ENCODE measurements at regions not wholly inside any gene's neighbourhood (a gene's known extent, or its start where the extent isn't known, plus 50 kb on each side); places are given as distances from the start of the nearest gene placed in this dataset.

DNA sequence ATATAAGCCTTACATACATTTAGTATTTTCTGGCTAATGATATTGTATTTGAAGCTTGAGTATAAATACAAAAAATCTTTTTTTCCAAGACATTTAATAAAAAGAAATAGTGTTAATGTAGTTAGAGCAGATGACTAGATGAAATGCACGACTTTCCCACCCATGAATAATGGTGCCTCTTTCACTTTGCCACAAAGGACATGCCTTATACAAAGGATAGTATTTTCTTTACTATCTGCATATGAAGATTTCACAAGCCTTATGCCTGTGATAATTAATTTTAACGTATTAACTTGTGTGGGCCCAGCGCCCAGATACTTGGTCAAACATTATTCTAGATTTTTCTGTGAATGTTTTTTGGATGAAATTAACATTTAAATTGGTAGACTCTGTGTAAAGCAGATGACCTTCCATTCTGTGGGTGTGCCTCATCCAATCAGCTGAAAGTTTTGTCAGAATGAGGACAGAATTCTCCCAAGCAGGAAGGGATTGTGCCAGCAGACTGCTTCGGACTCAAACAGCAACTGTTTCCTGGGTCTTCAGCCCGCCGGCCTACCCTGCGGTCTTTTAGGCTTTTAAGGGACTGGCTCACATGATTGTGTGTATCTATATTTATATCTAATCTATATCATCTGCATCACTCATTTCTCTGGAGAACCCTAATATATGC lies 115.4 kb downstream of the USP22 start:
- Histone ChIP-seq H3K27me3 (replicated peaks in 1 of 2; ENCODE audit: control insufficient read depth in 2 of 2, insufficient read depth in 2 of 2, low read length in 1 of 2) (peaks cover 0 to 4% of the 10 kb centered on the region in 2 experiments; a peak in 1 of 4 replicates), H3K4me2 (ENCODE audit: control insufficient read depth, insufficient read depth) (no peak overlapping the region), H3K4me1 (ENCODE audit: control insufficient read depth, insufficient read depth, low read length) (no peaks in the 10 kb centered on the region), H3K4me3 (no peak overlapping the region), H3K36me3 (ENCODE audit: control insufficient read depth in 2 of 2, insufficient read depth in 2 of 2, low read length in 1 of 2) (no peaks in the 10 kb centered on the region), H3K79me2 (ENCODE audit: control insufficient read depth, insufficient read depth, low read length) (no peaks in the 10 kb centered on the region), H3K9me3 (replicated peaks; ENCODE audit: control insufficient read depth, insufficient read depth, low read length) (no peaks in the 10 kb centered on the region), H3K9ac (ENCODE audit: control insufficient read depth, insufficient read depth, low read length) (no peak overlapping the region), H2AFZ (ENCODE audit: control insufficient read depth, low read depth, low read length) (no peak overlapping the region), H3K27ac (ENCODE audit: control insufficient read depth, insufficient read depth) (no peak overlapping the region), H4K20me1 (ENCODE audit: control insufficient read depth, insufficient read depth) (no peaks in the 10 kb centered on the region)
- no peak for FAIRE-seq
- ChIA-PET RAD21 (ENCODE audit: unreplicated experiment) (no interaction called here), POLR2A (no interaction called here), SMC1A (ENCODE audit: uncharacterized antibody, unreplicated experiment) (interaction anchor here (1.0 kb wide), 1 partner anchor 16 kb away, joined by 3 read pairs; no protein-coding TSS in a partner anchor), CTCF (interaction anchor here (0.5 kb wide), 1 partner anchor 12 kb away, joined by 3 read pairs; no protein-coding TSS in a partner anchor)
- in situ Hi-C loops (cut with MboI) (no loop called here), intact Hi-C loops (cut with micrococcal nuclease; ENCODE audit: unreplicated experiment) (no loop called here)
- 53% methylated on average over 7 of the region's 7 CpGs for WGBS (ENCODE audit: insufficient coverage, insufficient replicate concordance, low lambda C conversion rate, missing lambda C conversion rate)
- no peak for ATAC-seq
- no peak for DNase-seq (ENCODE audit: low read depth, low spot score)
- TF ChIP-seq REST (IDR thresholded peaks at IDR 0.05; ENCODE audit: low read depth, low read length), result no peak
- no peak for TF ChIP-seq RCOR1 (conservative IDR thresholded peaks at IDR 0.05; ENCODE audit: low read depth, low read length)
- no peak for TF ChIP-seq MYC (IDR thresholded peaks at IDR 0.05; ENCODE audit: insufficient read depth, insufficient read length, insufficient replicate concordance, low read length, severe bottlenecking)
- TF ChIP-seq JUND (IDR thresholded peaks at IDR 0.05; ENCODE audit: low read depth, low read length), result no peak
- no peak for TF ChIP-seq NFIC (IDR thresholded peaks at IDR 0.05; ENCODE audit: low read depth, low read length)
- no peak for TF ChIP-seq KDM1A (IDR thresholded peaks at IDR 0.05; ENCODE audit: borderline replicate concordance)
- no peak for TF ChIP-seq CEBPB (IDR thresholded peaks at IDR 0.05; ENCODE audit: borderline replicate concordance in 1 of 2, low read depth in 2 of 2, low read length in 2 of 2)
- no peak for TF ChIP-seq IRF4 (IDR thresholded peaks at IDR 0.05; ENCODE audit: low read depth, low read length)
- TF ChIP-seq FOXM1 (IDR thresholded peaks at IDR 0.05; ENCODE audit: low read depth, low read length), result no peak
- TF ChIP-seq MXI1 (IDR thresholded peaks at IDR 0.05; ENCODE audit: low read depth, low read length), result no peak
- no peak for TF ChIP-seq IRF3 (IDR thresholded peaks at IDR 0.05)
- BruUV-seq (replicated peaks), result no TSS peak

All from GM12878 (cell line).